DOHH2 (cell line): ENCODE measurements at regions not wholly inside any gene's neighbourhood (a gene's known extent, or its start where the extent isn't known, plus 50 kb on each side); places are given as distances from the start of the nearest gene placed in this dataset.

Experiments used
- H3F3A ChIP-seq: fragments of 200-600 bp; sonication (generic), shearing (Covaris generic); 2 replicates; pipeline ENCODE4 v1.6.0; 2016; ENCODE audit warnings: antibody characterized with exemption, mild to moderate bottlenecking; ENCODE audit not compliant: control insufficient read depth, insufficient read depth
- H3K27ac ChIP-seq: fragments of 200-600 bp; sonication (generic); 2 replicates; pipeline ENCODE4 v1.5.1; 2014; ENCODE audit warnings: low read depth, mild to moderate bottlenecking, low read length, moderate library complexity
- H3K27me3 ChIP-seq: fragments of 200-600 bp; sonication (generic); 2 replicates; pipeline ENCODE4 v1.6.1; 2014; ENCODE audit warnings: mild to moderate bottlenecking, low read length, mixed read lengths; ENCODE audit not compliant: control insufficient read depth
- H3K36me3 ChIP-seq: fragments of 200-600 bp; sonication (generic); 2 replicates; pipeline ENCODE4 v1.6.1; 2014; ENCODE audit warnings: mild to moderate bottlenecking, low read length, moderate library complexity, mixed read lengths; ENCODE audit not compliant: control insufficient read depth
- H3K4me1 ChIP-seq: fragments of 200-600 bp; sonication (generic); 2 replicates; pipeline ENCODE4 v1.6.1; 2014; ENCODE audit warnings: mild to moderate bottlenecking, low read length, mixed read lengths; ENCODE audit not compliant: control insufficient read depth
- H3K4me2 ChIP-seq: fragments of 200-600 bp; sonication (generic); 2 replicates; pipeline ENCODE4 v1.6.0; 2014; ENCODE audit warnings: mild to moderate bottlenecking, low read length, moderate library complexity
- H3K4me3 ChIP-seq: fragments of 200-600 bp; sonication (generic); 2 replicates; pipeline ENCODE4 v1.5.1; 2014; ENCODE audit warnings: mild to moderate bottlenecking, low read length, mixed read lengths
- H3K79me2 ChIP-seq: fragments of 200-600 bp; sonication (generic); 2 replicates; pipeline ENCODE4 v1.6.1; 2014; ENCODE audit warnings: mild to moderate bottlenecking, low read length, mixed read lengths; ENCODE audit not compliant: control insufficient read depth
- H3K9me2 ChIP-seq: fragments of 200-600 bp; sonication (generic); replicated peaks from 2 replicates; pipeline ENCODE4 v1.6.1; 2014; ENCODE audit warnings: mild to moderate bottlenecking, low read length, mixed read lengths; ENCODE audit not compliant: control insufficient read depth
- H3K9me3 ChIP-seq: fragments of 200-600 bp; sonication (generic); 2 replicates; pipeline ENCODE4 v1.6.1; 2014; ENCODE audit warnings: antibody characterized with exemption, low read length, mixed read lengths; ENCODE audit not compliant: control insufficient read depth, insufficient read depth
- H4K20me1 ChIP-seq: fragments of 200-600 bp; sonication (generic); 2 replicates; pipeline ENCODE4 v1.6.0; 2014; ENCODE audit warnings: low read depth, mild to moderate bottlenecking, antibody characterized with exemption, low read length, moderate library complexity; ENCODE audit not compliant: control insufficient read depth, insufficient read depth
- CTCF ChIP-seq: fragments of 200-600 bp; sonication (generic); IDR thresholded peaks from one replicate; pipeline ENCODE4 v1.5.1; 2014; ENCODE audit warnings: antibody characterized with exemption, mild to moderate bottlenecking, low read depth, low read length; ENCODE audit not compliant: poor library complexity, severe bottlenecking
- EZH2phosphoT487 ChIP-seq: fragments of 200-600 bp; sonication (generic); IDR thresholded peaks from 2 replicates; pipeline ENCODE4 v1.6.1; 2017; ENCODE audit warnings: borderline replicate concordance, mild to moderate bottlenecking, antibody characterized with exemption, low read length, moderate library complexity, mixed read lengths

- no peaks in the 10 kb centered on the region for H4K20me1 ChIP-seq
- no peak overlapping the region for H3K4me3 ChIP-seq
- H3F3A ChIP-seq: no peaks in the 10 kb centered on the region
- no peaks in the 10 kb centered on the region for H3K79me2 ChIP-seq
- no peaks in the 10 kb centered on the region for H3K9me2 ChIP-seq
- no peaks in the 10 kb centered on the region for H3K27me3 ChIP-seq
- H3K4me1 ChIP-seq: no peaks in the 10 kb centered on the region; the same call in 1 of the 2 replicates
- no peaks in the 10 kb centered on the region for H3K36me3 ChIP-seq
- TF ChIP-seq EZH2phosphoT487 (no peak), CTCF (no peak)
- H3K9me3 ChIP-seq: no peaks in the 10 kb centered on the region
- H3K27ac ChIP-seq: no peak overlapping the region
- no peak overlapping the region for H3K4me2 ChIP-seq
These were observed 107.1 kb upstream of the ITGB1 start for GRCh38 chr10:33065111-33065510.

DNA sequence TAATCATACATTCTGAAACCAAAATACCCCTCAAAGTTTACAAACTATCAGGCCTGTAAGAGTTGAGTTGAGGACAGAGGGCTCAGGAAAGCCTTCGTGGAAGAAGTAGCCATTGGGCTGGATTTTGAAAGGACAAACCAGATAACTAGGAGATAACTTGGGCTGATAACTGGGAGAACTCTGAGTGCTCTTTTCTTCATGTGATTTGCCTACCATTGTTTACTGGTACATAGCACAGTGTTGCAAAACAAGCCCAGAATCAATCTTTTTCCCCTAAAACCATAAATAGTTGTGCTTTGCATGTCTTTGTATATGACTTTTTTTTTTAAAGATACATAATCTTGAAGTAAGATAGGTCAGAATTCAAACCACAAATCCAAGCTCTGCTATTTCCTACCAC is 106.7 kb upstream of the ITGB1 start:
- Histone ChIP-seq H3K9me3 (no peaks in the 10 kb centered on the region), H3F3A (no peaks in the 10 kb centered on the region), H3K27me3 (no peaks in the 10 kb centered on the region), H3K4me2 (no peak overlapping the region), H3K36me3 (no peaks in the 10 kb centered on the region), H3K9me2 (no peaks in the 10 kb centered on the region), H3K4me3 (no peak overlapping the region), H3K79me2 (no peaks in the 10 kb centered on the region), H3K4me1 (no peaks in the 10 kb centered on the region; the same call in 1 of the 2 replicates), H3K27ac (no peak overlapping the region), H4K20me1 (no peaks in the 10 kb centered on the region)
- TF ChIP-seq CTCF (no peak), EZH2phosphoT487 (no peak)

DNA sequence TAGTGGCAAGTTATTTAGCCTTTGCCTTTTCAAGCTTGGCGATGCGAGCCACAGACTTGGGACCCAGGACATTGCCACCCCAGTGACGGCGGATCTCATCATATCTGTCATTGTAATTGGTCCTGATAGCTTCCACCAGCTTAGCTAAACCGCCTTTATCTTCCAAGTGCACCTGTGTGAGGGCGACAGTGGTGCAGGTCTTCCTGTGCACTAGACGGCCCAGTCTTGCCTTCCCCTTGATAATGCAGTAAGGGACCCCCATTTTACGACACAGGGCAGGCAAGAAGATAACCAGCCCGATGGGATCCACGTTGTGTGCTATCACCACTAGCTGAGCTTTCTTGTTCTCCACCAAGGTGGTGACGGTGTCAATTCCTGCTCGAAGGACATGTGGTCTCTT is 99.6 kb upstream of the ITGB1 start:
- H3K9me3 ChIP-seq: no peaks in the 10 kb centered on the region
- H3K9me2 ChIP-seq: no peaks in the 10 kb centered on the region
- no peaks in the 10 kb centered on the region for H3K4me1 ChIP-seq
- H3K27ac ChIP-seq: no peak overlapping the region
- H3F3A ChIP-seq: no peaks in the 10 kb centered on the region
- TF ChIP-seq EZH2phosphoT487: no peak
- no peak for TF ChIP-seq CTCF
- no peaks in the 10 kb centered on the region for H3K79me2 ChIP-seq
- H3K36me3 ChIP-seq: no peaks in the 10 kb centered on the region
- H3K4me2 ChIP-seq: no peak overlapping the region
- H4K20me1 ChIP-seq: no peaks in the 10 kb centered on the region
- no peak overlapping the region for H3K4me3 ChIP-seq
- H3K27me3 ChIP-seq: no peaks in the 10 kb centered on the region
